ENCODE measurements at regions not wholly inside any gene's neighbourhood (a gene's known extent, or its start where the extent isn't known, plus 50 kb on each side); places are given as distances from the start of the nearest gene placed in this dataset.

- DNase-seq = no peak
Measured at GRCh38 chr2:118738106-118738505, 109.3 kb downstream of the EN1 start.

GRCh38 chr2:118737684-118738083 lies 109.8 kb downstream of the EN1 start:
- no peak for DNase-seq

DNA sequence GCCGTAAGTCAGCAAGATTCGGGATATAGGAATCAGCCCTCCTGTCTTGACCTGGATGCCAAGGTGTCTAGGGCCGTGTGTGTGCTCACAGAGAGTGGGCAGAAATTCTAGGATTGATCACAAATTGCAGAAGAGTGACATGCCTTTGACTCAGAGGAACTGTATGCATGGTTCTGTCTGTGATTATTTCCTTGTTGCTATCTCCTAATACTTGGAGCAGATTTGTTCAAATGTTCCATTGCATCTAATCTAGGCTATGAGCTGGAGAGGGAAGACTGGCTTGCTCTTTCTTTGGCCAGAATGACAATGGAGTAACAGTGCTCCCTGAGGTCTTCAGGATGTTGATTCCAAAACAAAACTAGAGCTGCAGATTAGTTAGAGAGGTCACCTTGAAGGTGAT lies 115.0 kb downstream of the EN1 start:
- DNase-seq = no peak

DNA sequence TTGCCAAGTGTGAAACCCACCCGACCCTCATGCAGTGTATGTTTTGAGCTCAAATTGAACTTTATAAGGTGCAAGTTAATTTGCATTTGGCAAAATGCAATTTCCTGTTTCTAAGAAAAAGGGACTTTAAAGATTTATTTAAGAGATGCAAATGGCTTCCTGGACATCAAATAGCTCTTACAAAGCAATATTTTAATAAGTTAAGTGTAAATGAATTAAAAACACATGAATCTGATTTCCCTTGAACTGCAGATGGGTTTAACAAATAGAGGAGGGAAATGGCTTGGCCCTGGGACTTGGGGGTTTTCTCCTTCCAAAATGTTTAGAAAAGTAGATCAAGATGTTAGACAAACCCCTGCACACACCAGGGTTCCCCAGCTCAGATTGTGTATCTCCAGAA lies 116.0 kb downstream of the EN1 start:
- no peak for DNase-seq

- DNase-seq = no peak
Measured at GRCh38 chr2:118730405-118730804, 117.0 kb downstream of the EN1 start.

DNA sequence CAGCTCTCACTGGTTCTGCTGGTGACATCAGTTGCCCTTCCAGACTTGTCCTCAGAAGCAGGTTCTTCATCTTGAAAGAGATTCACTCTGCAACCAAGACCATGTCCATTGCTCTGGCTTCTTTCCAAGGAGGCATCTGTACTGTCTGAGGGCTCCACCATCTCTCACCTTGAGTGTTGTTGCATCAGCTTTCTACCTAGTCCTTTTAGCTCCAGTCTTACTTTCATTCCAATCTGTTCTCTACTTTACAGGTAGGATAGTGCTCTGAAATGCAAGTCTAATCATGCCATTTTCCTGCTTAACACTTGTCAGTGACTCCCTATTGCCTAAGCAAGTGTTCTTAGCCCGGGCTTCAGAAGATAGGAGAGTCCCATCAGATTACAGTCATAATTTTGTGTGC lies 117.7 kb downstream of the EN1 start:
- no peak for DNase-seq

GRCh38 chr2:118728984-118729383 lies 118.5 kb downstream of the EN1 start:
- DNase-seq = no peak

GRCh38 chr2:118726821-118727220 lies 120.6 kb downstream of the EN1 start:
- DNase-seq = no peak

GRCh38 chr2:118723394-118723793 lies 124.1 kb downstream of the EN1 start:
- no peak for DNase-seq

GRCh38 chr2:118722976-118723375 lies 124.5 kb downstream of the EN1 start:
- no peak for DNase-seq

DNA sequence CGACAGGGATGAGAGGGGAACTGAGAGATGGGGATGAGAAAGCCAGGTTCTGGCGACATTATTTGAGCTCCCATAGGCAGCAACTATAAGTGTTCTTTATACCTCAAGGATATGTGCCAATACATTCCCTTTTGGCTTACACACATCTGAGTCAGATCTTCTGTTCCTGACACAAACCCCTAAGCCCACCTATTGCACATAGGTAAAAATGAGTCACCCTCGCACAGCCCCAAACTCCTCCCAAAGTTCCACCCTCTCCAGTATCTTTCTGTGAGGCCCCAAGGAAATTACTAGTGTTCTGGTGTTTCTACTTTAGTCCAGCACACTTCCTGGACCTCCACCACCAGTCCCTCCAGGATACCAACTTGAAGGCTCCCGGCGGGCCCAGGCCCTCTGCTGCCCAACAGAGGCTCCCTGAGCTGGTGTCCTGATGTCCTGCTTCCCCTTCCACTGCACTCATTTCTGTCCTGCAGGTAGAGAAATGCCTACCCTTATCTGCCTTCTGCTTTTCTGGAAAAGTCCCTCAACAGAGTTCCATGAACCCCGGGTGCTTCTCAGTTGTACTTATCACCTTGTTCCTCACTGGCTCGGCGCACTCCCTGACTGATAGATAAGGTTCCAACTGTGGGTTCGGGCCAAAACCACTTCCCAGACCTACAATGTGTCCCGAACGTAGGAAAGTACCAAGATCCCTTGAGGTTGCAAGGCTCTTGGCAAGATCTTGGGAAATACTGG lies 125.5 kb downstream of the EN1 start:
- no peak for DNase-seq

DNA sequence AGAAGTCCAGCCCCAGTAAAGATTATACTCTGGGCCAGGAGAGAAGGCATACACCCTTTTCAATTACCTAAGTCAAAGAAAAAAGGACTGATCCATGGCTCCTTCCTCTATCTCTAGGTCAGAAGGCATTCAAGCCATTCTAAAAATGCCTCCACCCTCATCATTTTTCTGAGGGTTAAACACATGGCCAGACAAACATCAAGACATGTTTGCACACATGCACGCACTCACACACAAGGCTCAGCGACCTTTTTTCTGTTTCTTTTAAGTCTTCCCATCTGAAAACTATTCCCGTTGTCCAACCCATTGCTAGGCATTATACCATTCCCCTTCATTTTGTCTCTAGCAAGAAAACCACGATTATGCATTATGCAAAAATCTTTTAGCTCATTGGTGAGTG lies 126.6 kb downstream of the EN1 start:
- DNase-seq = no peak

- DNase-seq = no peak
Measured at GRCh38 chr2:118718921-118719320, 128.5 kb downstream of the EN1 start.

DNA sequence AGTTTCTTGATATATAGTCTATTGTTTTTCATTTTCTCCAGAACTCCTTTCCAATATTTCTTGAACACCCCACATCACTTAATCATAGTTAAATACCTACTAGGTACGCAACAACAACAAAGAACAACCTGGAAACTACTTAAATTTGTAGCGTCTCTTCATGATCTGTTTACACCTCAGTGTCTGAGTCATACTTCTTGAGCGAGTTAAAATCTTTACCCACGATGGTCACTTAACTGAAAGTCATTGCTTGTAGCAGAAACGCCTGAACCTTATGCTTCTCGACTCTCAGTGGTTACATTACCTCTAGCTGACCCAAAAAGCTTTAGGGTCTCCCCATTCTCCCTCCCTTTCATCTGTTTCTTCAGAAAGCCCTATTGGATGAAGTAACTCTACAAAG lies 131.3 kb downstream of the EN1 start:
- no peak for DNase-seq

- no peak for DNase-seq
Measured at GRCh38 chr2:118714118-118714517, 133.3 kb downstream of the EN1 start.

DNA sequence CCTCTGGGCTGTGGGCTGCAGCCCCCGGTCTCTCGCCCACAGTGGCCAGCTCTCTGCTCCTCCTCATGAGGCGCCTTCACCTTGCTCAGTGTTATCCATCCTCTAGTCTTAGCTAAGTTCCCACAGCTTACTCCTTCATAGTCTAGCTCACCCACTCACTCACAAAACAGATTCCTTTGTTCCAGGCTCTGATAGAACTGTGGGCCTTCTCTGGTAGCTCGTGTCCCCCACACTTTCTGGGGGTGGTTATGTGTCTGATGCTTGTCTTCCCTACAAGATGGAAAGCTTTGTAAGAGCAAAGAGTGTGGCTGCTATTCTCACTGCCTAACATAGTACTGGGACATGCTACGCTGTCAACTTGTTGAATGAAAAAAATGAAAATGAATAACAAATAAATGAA lies 135.8 kb downstream of the EN1 start:
- DNase-seq = no peak

DNA sequence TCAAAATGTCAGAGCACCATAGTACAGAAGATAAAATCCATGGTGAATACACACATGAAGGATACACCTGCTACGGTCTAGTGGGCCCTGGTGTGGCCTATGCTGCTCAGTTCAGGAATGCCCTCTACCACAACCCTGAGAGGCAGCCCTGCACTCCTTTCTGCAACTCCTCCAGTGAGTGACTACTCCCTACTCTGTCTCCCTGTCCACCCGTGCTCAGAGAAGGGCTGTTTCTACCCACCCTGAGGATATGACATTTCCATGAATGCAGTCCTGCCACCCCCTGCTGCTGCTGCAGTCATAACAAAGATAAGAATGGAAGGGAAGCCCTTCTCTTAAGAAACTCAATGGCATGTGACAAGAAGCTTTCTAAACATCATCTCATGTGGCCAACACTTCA lies 137.0 kb downstream of the EN1 start:
- no peak for DNase-seq

DNA sequence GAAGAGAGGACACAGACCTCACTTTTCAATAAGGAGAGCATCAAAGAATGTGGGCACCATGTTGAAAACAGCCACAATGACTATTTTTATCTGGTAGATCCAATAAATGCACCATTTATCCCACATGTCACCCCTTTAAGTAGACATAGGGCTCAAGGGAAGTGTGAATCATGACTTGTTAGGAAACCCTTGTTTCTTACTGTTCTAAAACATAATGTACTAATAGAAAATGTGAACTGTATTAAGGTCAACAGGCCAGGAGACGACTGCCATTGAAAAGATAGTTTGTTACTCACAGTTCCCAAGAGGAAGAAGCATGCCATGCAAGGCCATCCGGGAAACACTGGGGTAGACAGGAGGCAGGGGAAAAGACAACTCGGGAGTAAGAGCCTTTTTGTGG lies 137.7 kb downstream of the EN1 start:
- DNase-seq = no peak

DNA sequence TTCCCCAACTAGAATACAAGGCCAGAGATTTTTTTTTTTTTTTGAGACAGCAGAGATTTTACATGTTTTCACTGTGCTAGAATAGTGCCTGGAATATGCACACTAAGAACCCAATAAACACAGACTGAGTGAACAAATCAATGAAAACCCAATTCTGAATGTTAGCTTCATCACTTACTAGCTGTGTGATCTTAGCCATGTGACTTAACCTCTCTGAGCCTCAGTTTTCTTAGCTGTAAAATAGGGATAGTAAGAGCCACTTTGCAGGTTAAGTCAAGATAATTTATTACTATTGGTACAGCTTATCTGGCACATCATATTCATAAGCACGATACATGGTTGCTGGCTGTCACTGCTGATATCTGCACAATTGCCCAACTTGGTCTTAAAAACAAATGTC lies 140.6 kb downstream of the EN1 start:
- DNase-seq = no peak

DNA sequence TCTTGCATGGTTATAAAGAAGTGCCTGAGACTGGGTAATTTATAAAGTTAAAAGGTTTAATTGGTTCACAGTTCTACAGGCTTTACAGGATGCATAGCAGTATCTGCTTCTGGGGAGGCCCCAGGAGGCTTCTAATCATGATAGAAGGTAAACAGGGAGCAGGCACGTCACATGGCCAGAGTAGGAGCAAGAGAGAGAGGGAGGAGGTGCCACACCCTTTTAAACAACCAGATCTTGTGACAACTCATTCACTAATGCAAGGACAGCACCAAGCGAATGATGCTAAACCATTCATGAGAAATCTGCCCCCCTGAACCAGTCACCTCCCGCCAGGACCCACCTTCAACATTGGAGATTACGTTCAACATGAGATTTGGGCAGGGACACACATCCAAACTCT lies 141.1 kb downstream of the EN1 start:
- no peak for DNase-seq

- no peak for DNase-seq
Measured at GRCh38 chr2:118705032-118705431, 142.4 kb downstream of the EN1 start.

DNA sequence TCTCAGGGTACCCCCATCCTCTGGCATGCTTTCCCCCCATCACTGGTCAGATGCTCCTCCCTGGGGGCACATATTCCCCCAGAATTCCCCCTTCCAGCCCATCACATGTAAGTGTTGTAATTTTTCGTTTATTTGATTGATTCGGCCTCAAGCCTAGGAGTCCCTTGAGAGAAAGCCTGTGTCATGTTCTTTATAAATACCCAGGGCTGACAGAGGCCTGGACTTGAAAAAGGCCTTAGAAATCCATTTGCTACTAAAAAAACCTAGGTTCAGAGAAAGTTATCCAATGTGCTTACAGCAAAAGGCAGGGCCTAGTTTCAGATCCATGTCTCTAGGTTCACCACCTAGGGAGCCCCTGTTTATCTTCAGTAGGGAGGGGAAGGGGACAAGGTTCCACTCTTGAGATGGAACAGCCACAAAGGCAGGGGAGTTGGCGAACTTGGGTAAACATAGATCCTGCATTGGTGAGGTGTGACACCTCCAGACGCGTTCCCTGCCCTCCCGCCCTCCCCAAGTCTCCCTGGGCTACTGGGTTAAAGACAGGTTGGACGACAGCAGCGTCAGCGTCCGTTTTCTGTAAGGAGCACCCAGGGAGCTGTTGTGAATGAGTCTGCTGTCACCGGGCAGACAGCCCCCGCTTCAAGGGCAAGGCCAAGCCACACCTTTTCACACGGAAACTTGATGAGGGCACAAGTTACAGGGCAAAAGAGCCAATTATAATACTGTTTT lies 147.8 kb downstream of the EN1 start:
- DNase-seq = no peak

GRCh38 chr2:118698564-118698963 lies 148.9 kb downstream of the EN1 start:
- no peak for DNase-seq

DNA sequence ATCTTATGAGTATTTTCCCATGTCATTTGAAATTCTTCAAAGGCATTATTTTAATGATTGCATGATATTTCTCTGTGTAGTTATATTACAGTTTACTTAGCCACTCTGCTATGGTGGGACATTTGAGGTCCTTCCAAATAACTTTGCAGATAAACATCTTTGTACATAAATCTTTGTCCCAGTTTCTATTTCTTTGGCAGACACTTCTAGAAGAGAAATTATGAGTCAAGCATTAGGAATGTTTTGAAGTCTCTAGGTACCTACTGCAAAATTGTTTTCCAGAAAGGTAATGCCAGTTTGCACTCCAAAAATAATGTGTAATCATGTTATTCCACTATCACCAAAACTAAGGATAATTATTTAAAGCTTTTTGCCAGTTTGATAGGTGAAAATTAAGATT lies 149.7 kb downstream of the EN1 start:
- no peak for DNase-seq

All from RPMI8226 (cell line).